ENCODE measurements at regions not wholly inside any gene's neighbourhood (a gene's known extent, or its start where the extent isn't known, plus 50 kb on each side); places are given as distances from the start of the nearest gene placed in this dataset.

DNA sequence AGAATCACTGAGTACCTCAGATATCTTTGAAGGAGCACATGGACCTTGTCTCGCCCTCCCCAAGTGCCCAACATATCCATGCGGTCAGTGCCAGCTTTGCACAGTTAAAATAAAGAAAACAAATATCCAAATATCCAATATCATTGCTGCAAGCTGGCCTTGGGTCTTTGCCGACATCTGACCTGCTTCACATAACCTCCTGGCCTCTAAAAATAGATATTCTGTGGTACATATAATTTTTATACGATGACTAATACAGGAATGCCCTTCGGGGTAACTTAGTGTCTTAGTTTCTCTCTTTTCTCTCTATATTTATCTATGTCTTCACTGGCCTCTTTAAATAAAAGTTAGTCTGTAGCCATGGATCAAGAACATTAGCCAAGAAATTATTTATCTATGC is 67.8 kb downstream of the MAF start (continued):
- TF ChIP-seq, protein P1, sequence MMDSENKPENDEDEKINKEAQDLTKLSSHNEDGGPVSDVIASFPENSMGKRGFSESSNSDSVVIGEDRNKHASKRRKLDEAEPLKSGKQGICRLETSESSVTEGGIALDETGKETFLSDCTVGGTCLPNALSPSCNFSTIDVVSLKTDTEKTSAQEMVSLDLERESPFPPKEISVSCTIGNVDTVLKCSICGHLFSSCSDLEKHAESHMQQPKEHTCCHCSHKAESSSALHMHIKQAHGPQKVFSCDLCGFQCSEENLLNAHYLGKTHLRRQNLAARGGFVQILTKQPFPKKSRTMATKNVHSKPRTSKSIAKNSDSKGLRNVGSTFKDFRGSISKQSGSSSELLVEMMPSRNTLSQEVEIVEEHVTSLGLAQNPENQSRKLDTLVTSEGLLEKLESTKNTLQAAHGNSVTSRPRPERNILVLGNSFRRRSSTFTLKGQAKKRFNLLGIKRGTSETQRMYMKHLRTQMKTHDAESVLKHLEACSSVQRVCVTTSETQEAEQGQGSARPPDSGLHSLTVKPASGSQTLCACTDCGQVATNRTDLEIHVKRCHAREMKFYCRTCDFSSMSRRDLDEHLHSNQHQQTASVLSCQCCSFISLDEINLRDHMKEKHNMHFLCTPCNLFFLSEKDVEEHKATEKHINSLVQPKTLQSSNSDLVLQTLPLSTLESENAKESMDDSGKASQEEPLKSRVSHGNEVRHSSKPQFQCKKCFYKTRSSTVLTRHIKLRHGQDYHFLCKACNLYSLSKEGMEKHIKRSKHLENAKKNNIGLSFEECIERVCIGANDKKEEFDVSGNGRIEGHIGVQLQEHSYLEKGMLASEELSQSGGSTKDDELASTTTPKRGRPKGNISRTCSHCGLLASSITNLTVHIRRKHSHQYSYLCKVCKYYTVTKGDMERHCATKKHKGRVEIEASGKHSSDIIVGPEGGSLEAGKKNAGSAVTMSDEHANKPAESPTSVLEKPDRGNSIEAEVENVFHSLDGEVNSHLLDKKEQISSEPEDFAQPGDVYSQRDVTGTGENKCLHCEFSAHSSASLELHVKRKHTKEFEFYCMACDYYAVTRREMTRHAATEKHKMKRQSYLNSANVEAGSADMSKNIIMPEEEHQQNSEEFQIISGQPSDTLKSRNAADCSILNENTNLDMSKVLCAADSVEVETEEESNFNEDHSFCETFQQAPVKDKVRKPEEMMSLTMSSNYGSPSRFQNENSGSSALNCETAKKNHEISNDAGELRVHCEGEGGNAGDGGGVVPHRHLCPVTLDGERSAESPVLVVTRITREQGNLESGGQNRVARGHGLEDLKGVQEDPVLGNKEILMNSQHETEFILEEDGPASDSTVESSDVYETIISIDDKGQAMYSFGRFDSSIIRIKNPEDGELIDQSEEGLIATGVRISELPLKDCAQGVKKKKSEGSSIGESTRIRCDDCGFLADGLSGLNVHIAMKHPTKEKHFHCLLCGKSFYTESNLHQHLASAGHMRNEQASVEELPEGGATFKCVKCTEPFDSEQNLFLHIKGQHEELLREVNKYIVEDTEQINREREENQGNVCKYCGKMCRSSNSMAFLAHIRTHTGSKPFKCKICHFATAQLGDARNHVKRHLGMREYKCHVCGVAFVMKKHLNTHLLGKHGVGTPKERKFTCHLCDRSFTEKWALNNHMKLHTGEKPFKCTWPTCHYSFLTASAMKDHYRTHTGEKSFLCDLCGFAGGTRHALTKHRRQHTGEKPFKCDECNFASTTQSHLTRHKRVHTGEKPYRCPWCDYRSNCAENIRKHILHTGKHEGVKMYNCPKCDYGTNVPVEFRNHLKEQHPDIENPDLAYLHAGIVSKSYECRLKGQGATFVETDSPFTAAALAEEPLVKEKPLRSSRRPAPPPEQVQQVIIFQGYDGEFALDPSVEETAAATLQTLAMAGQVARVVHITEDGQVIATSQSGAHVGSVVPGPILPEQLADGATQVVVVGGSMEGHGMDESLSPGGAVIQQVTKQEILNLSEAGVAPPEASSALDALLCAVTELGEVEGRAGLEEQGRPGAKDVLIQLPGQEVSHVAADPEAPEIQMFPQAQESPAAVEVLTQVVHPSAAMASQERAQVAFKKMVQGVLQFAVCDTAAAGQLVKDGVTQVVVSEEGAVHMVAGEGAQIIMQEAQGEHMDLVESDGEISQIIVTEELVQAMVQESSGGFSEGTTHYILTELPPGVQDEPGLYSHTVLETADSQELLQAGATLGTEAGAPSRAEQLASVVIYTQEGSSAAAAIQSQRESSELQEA (IDR thresholded peaks at IDR 0.05; ENCODE audit: low read depth): no peak
- TF ChIP-seq MXI1 (IDR thresholded peaks at IDR 0.05; ENCODE audit: low read depth, low read length): no peak
- no peak for TF ChIP-seq DMBX1 (CRISPR knock-in tag; IDR thresholded peaks at IDR 0.05; ENCODE audit: borderline replicate concordance)
- TF ChIP-seq DACH1 (IDR thresholded peaks at IDR 0.05; ENCODE audit: partially characterized antibody): no peak
- TF ChIP-seq ETV1 (tag; conservative IDR thresholded peaks at IDR 0.05; ENCODE audit: low read depth): no peak
- no peak for TF ChIP-seq KLF6 (CRISPR knock-in tag; IDR thresholded peaks at IDR 0.05; ENCODE audit: borderline replicate concordance)
- no peak for TF ChIP-seq ZNF3 (CRISPR knock-in tag; IDR thresholded peaks at IDR 0.05)
- TF ChIP-seq SETDB1 (IDR thresholded peaks at IDR 0.05; ENCODE audit: low read length): no peak
- no peak for TF ChIP-seq DDX20 (tag; IDR thresholded peaks at IDR 0.05; ENCODE audit: low read depth)
